ENCODE measurements at regions not wholly inside any gene's neighbourhood (a gene's known extent, or its start where the extent isn't known, plus 50 kb on each side); places are given as distances from the start of the nearest gene placed in this dataset.

DNA sequence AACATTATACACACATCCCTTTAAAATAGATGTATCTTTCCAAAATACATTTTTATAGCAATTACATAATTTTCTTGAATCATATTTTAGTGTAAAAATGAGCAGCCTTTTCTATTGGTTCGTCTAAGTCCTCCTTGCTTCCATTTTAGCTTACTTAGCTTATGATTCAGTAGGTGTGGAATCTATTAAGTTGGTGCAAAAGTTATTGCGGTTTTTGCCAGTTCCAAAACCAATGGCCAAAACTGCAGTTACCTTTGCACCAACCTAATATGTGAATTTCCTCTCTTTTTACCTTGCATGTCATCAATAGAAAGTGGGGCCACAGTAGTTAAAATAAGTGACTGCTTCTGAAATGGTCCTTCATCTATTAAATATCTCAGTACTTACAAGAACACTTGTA lies 279.0 kb downstream of the OTUD1 start:
- TF ChIP-seq CTCF (IDR thresholded peaks at IDR 0.05) (no peak), POLR2A (IDR thresholded peaks at IDR 0.05) (no peak)

Data from body of pancreas (tissue), 4 donors.